Astrocyte (in vitro differentiated cells and primary cell): ENCODE measurements at regions not wholly inside any gene's neighbourhood (a gene's known extent, or its start where the extent isn't known, plus 50 kb on each side); places are given as distances from the start of the nearest gene placed in this dataset.

Source experiments
- EZH2 ChIP-seq: IDR thresholded peaks from 2 replicates; pipeline ENCODE4 v1.6.1; 2012; ENCODE audit warnings: mild to moderate bottlenecking, low read length, inconsistent platforms; ENCODE audit not compliant: insufficient read depth
- TF ChIP-seq, protein P1 (sequence below): IDR thresholded peaks from 2 replicates; pipeline ENCODE4 v1.5.1; 2011; ENCODE audit warnings: low read depth, mild to moderate bottlenecking, inconsistent platforms, low read length, moderate library complexity; ENCODE audit not compliant: insufficient read depth

DNA sequence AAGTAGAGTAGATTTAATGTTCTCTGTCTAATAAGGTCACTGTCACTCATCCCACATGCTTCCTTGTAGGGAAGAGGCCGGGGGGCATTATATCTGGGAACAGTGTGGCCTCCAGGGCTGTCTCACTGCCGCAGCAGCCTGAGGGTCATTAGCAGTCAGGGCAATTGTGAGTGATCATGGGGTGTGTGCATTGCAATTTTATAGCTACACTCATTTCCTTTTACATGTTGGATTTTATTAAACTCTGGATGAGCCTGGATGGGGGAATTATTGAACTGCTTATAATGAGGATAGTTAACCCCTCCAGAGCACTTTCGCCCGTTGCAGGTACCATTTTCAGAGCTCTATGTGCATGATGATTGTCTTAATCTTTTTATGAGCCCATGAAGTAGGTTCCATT is 60.9 kb upstream of the DISP3 start:
- TF ChIP-seq, protein P1, sequence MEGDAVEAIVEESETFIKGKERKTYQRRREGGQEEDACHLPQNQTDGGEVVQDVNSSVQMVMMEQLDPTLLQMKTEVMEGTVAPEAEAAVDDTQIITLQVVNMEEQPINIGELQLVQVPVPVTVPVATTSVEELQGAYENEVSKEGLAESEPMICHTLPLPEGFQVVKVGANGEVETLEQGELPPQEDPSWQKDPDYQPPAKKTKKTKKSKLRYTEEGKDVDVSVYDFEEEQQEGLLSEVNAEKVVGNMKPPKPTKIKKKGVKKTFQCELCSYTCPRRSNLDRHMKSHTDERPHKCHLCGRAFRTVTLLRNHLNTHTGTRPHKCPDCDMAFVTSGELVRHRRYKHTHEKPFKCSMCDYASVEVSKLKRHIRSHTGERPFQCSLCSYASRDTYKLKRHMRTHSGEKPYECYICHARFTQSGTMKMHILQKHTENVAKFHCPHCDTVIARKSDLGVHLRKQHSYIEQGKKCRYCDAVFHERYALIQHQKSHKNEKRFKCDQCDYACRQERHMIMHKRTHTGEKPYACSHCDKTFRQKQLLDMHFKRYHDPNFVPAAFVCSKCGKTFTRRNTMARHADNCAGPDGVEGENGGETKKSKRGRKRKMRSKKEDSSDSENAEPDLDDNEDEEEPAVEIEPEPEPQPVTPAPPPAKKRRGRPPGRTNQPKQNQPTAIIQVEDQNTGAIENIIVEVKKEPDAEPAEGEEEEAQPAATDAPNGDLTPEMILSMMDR, result no peak
- no peak for TF ChIP-seq EZH2
